Raji (cell line): ENCODE measurements at regions not wholly inside any gene's neighbourhood (a gene's known extent, or its start where the extent isn't known, plus 50 kb on each side); places are given as distances from the start of the nearest gene placed in this dataset.

Experiments
- POLR2A ChIP-seq: IDR thresholded peaks from 2 replicates; pipeline ENCODE4 v1.6.1; 2011; ENCODE audit warnings: low read depth, low read length, control low read depth; ENCODE audit not compliant: insufficient read depth

GRCh38 chr15:58235961-58236360 lies 97.8 kb downstream of the AQP9 start:
- TF ChIP-seq POLR2A: no peak

GRCh38 chr15:58240191-58240932 lies 102.2 kb downstream of the AQP9 start:
- no peak for TF ChIP-seq POLR2A

DNA sequence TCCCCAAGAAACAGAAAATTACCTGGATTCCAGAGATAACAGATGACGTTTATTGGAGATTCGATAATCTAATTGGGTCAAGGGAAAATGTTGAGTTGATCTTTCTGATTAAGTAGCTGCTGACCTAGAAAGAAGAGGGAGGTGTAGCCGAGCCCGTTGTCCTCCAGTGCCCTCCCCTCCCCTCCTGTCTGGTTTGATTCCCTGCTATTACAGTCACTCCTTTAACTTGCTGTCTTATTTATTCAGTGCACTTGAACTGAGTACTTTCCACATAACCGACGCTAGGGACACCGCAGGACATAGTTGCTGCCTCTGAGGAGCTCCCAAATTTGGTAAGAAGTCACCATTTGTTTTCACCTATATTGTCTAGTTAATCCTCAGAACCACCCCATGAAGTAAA lies 103.7 kb downstream of the AQP9 start:
- TF ChIP-seq POLR2A: no peak

GRCh38 chr15:58243070-58243469 lies 104.9 kb downstream of the AQP9 start:
- no peak for TF ChIP-seq POLR2A

GRCh38 chr15:58244536-58244935 lies 106.4 kb downstream of the AQP9 start:
- TF ChIP-seq POLR2A: no peak

DNA sequence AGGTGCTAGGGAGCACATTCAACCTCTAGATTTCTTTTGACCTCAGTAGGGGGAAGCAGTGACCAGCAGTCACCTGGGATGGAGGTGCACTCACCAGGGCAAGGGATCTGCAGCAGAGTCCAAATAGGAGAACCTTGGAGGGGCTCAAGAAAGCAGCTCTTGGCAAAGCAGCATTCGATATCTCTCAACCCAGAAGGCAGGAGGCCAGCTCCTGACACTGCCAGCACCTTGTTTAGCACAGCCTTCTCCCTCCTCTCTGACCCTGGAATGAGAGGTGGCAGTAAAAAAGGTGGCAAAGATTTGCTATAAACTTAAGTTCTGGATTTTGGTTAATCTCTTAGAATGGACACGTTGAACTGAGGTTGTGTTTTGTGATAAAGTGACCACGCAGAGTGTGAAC lies 107.9 kb downstream of the AQP9 start:
- no peak for TF ChIP-seq POLR2A

GRCh38 chr15:58247855-58248842 lies 110.0 kb downstream of the AQP9 start:
- TF ChIP-seq POLR2A: no peak

DNA sequence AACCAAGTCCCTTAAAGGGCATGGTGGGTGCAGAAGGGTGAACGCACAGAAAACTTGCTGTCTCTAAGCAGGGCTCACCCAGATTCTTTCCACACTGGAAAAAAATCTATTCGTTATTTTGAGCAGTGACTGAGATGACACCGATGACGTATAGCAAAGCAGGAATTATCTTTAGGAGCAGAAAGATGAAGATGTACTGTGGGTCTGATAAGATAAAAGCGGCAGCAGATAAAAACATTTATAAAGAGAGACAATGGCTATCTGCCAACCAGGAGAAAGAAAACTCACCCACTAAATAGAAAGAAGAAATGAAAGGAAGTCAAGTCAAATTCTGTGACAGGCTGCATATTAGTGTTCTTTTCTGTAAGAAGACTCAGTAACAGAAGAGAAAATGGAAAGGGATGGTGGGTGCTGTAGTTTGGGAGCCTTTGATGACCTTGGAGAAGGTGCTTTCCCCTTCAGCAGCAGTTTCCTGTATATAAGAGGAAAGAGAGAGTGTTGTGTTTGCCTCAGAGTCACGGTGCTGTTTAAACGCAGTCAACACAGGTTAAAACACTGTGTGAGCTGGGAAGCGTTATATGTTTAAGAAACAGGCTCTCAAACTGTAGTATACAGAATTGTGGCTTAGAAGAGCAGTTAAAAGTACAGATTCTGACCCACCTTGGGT lies 111.6 kb downstream of the AQP9 start:
- no peak for TF ChIP-seq POLR2A

DNA sequence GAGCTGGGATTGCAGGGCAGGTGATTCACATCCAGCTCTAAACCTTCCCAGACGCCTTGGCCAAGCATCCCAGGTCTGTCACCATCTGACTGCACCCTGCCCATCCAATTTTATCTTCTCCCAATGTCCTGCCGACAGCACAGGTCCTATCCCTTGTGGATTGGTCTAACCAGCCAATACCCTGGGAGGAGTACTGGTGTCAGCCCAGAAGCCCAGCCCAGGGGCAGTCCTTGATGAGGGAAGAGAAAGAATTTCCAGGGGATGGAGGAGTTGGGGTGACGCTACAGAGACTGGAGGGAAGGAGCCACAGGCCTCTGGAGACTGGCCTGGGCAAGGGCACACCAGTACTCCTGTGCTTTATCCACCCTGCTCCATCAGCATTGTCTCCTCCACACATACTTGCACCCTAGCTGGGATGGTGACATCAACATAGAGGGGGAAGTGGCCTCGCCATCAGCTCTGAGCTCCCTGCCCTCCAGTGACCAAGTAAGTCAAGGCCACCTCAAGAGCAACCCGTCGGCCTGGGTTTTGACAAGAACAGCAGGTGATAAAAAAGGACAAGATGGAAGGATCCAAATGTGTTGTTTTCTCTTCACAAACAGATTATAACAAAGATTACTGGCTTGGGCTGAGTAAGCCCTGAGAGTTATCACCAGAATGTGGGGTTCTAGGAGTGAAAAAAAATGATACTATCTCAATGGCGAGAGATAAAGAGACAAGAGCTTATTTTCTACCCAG lies 114.6 kb downstream of the AQP9 start:
- TF ChIP-seq POLR2A: no peak

DNA sequence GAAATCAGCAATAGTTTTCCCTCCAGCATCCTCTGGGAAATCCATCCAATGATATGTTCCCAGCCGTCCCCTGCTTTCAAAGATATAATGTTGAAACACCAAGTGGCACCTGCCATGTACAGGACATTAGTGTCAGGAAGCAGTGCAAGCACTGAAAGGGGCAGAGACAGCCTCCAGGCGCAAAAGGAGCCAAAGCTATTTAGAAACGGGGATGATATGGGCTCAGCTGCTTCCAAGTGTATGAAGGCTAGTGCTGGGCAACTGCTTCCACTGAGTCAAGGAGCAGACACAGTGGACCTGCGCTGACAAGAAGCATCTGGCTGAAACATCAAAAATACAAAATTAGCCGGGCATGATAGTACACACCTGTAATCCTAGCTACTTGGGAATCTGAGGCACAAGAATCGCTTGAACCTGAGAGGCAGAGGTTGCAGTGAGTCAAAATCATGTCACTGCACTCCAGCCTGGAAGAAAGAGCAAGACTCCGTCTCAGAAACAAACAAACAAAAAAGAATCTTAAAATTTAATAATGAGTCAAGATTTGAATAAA lies 119.7 kb downstream of the AQP9 start:
- no peak for TF ChIP-seq POLR2A

- TF ChIP-seq POLR2A: no peak
Observed at GRCh38 chr15:58258501-58259292, 120.5 kb downstream of the AQP9 start.

DNA sequence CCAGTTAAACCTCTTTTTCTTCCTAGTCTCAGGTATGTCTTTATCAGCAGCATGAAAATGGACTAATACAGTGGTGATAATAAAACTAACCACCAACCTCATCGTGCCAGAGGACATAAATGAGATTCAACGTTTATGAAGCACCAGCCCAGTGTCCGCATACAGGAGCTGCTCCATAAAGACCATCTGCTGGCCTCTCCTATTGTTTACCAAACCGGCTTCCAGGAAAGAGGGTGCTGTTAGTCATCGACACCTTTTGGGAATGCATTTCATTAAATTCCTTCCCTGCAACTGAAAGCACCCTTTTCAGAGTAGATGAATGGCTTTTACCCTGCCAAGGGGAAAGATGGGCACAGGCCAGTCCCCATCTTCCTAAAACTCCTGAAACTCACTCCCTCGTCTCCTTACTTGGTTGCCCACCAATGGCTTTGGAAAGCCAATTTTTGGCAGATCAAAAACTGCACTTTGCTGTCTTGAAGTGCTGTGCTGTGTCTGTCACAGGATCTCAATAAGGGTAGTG lies 122.1 kb downstream of the AQP9 start:
- TF ChIP-seq POLR2A: no peak

DNA sequence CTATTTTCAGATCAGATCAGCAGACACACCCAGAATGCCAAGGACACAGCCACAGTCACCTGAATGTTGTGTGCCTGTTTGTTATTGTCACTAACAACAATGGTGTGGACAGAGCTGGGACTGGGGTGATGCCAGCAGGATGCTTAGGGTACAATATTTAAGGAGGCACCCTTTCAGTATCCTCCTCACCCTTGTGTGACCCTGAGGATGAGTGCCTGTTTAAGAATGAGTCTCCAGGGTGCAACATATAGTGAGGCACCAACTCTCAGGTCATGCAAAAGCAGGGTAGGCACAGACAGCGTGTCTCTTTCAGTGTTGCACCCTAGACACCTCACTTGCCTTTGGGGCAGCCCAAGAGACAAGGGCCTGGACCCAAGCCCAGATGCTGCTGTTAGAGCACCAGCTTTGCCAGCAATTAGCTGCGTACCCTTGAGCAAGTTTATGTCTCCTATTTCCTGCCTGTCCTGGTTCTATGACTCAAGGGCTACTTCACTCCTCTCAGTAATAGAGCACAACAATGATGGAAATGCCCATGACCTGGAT lies 122.6 kb downstream of the AQP9 start:
- TF ChIP-seq POLR2A: no peak

GRCh38 chr15:58261368-58261767 lies 123.2 kb downstream of the AQP9 start:
- no peak for TF ChIP-seq POLR2A
